OCI-LY3 (cell line): ENCODE measurements at regions not wholly inside any gene's neighbourhood (a gene's known extent, or its start where the extent isn't known, plus 50 kb on each side); places are given as distances from the start of the nearest gene placed in this dataset.

Source experiments
- H2AFZ ChIP-seq: fragments of 200-600, 300-600 bp; shearing (Covaris generic); 2 replicates; pipeline ENCODE4 v1.6.0; 2014; ENCODE audit warnings: antibody characterized with exemption, low read depth, low read length
- H3K27ac ChIP-seq: fragments of 200-600, 300-600 bp; sonication (generic); 2 replicates; pipeline ENCODE4 v1.5.1; 2014; ENCODE audit warnings: mild to moderate bottlenecking, low read length, moderate library complexity, mixed read lengths
- H3K27me3 ChIP-seq: fragments of 200-600, 300-600 bp; sonication (generic); 2 replicates; pipeline ENCODE4 v1.6.1; 2014; ENCODE audit warnings: low read depth, low read length, mixed read lengths
- H3K36me3 ChIP-seq: fragments of 200-600, 300-600 bp; sonication (generic); replicated peaks from 2 replicates; pipeline ENCODE3; 2014; ENCODE audit warnings: low read depth, low read length, mixed read lengths
- H3K4me1 ChIP-seq: fragments of 300-600, 200-600 bp; sonication (generic); 2 replicates; pipeline ENCODE4 v1.6.1; 2014; ENCODE audit warnings: low read length, mixed read lengths
- H3K4me2 ChIP-seq: fragments of 200-600, 300-600 bp; sonication (generic); 2 replicates; pipeline ENCODE4 v1.6.1; 2014; ENCODE audit warnings: low read length, mixed read lengths
- H3K4me3 ChIP-seq: fragments of 300-600, 200-600 bp; sonication (generic); 2 replicates; pipeline ENCODE4 v1.5.1; 2014; ENCODE audit warnings: antibody characterized with exemption, mild to moderate bottlenecking, low read length, moderate library complexity
- H3K79me2 ChIP-seq: fragments of 300-600, 200-600 bp; shearing (Covaris generic); 2 replicates; pipeline ENCODE4 v1.6.1; 2014; ENCODE audit warnings: mild to moderate bottlenecking, low read length, mixed read lengths
- H3K9ac ChIP-seq: fragments of 300-600, 200-600 bp; shearing (Covaris generic); 2 replicates; pipeline ENCODE4 v1.6.0; 2014; ENCODE audit warnings: mild to moderate bottlenecking, low read length, moderate library complexity
- H3K9me3 ChIP-seq: fragments of 200-600, 300-600 bp; shearing (Covaris generic); 2 replicates; pipeline ENCODE4 v1.6.1; 2014; ENCODE audit warnings: low read length, mixed read lengths; ENCODE audit not compliant: insufficient read depth
- H4K20me1 ChIP-seq: fragments of 200-600, 300-600 bp; sonication (generic); 2 replicates; pipeline ENCODE4 v1.6.1; 2016; ENCODE audit warnings: low read length, mixed read lengths; ENCODE audit not compliant: insufficient read depth
- EZH2phosphoT487 ChIP-seq: fragments of 200-600 bp; shearing (Covaris generic); IDR thresholded peaks from 2 replicates; pipeline ENCODE4 v1.6.1; 2018; ENCODE audit warnings: antibody characterized with exemption, mixed run types, low read depth
- TF ChIP-seq, protein P1 (sequence below): fragments of 200-600, 300-600 bp; sonication (generic); IDR thresholded peaks from 2 replicates; pipeline ENCODE4 v1.5.1; 2014; ENCODE audit warnings: antibody characterized with exemption, low read length, low read depth

DNA sequence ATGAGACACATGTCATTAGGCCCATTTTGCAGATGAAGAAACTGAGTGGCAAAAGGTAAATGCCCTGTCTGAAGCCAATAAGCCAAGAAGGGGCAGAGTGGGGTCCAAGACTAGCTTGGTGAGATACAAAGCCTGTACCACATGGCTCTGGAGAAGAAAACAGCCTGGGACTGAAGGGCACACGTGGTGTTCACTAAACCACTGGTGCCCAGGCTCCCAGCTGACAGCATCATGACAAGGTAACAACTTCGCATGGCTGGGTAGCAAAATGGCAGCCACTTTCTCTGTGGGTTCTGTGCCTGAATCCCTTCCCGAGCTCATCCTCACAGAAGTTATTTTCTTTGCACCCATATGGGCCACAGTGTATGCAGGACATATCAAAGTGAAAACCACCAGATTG is 229.6 kb downstream of the RAB11FIP2 start:
- H3K4me1 ChIP-seq, result no peaks in the 10 kb centered on the region
- no peak overlapping the region for H2AFZ ChIP-seq
- peaks cover 7% of the 10 kb centered on the region; the same call in 1 of the 2 replicates for H3K27me3 ChIP-seq
- H4K20me1 ChIP-seq, result no peaks in the 10 kb centered on the region
- H3K27ac ChIP-seq, result no peak overlapping the region
- no peak overlapping the region for H3K4me2 ChIP-seq
- no peaks in the 10 kb centered on the region for H3K79me2 ChIP-seq
- no peak overlapping the region for H3K9ac ChIP-seq
- TF ChIP-seq EZH2phosphoT487, result no peak
- TF ChIP-seq, protein P1, sequence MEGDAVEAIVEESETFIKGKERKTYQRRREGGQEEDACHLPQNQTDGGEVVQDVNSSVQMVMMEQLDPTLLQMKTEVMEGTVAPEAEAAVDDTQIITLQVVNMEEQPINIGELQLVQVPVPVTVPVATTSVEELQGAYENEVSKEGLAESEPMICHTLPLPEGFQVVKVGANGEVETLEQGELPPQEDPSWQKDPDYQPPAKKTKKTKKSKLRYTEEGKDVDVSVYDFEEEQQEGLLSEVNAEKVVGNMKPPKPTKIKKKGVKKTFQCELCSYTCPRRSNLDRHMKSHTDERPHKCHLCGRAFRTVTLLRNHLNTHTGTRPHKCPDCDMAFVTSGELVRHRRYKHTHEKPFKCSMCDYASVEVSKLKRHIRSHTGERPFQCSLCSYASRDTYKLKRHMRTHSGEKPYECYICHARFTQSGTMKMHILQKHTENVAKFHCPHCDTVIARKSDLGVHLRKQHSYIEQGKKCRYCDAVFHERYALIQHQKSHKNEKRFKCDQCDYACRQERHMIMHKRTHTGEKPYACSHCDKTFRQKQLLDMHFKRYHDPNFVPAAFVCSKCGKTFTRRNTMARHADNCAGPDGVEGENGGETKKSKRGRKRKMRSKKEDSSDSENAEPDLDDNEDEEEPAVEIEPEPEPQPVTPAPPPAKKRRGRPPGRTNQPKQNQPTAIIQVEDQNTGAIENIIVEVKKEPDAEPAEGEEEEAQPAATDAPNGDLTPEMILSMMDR, result no peak
- no peak overlapping the region for H3K4me3 ChIP-seq
- no peaks in the 10 kb centered on the region for H3K9me3 ChIP-seq
- no peaks in the 10 kb centered on the region for H3K36me3 ChIP-seq

DNA sequence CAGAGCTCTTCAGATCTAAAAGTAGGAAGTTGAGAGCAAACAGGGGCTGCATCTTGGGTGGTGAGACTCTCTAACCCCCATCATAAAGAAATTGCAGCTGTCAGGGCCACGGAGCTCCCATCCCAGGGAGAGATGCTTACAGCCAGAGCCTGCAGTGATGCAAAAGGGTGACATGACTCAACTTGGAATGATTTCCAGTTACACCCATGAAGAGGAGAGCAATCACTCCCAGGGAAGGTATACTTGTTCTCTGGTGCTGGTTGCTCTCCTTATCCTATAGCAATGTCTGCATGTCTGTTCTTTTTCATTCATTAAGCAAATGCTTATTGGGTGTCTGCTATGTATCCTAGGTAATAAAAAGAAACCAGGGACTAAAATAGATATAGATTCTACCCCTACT is 228.0 kb downstream of the RAB11FIP2 start:
- Histone ChIP-seq H3K9ac (no peak overlapping the region), H4K20me1 (no peaks in the 10 kb centered on the region), H3K27ac (no peak overlapping the region), H3K79me2 (no peaks in the 10 kb centered on the region), H3K4me3 (no peak overlapping the region), H3K9me3 (no peaks in the 10 kb centered on the region), H3K36me3 (no peaks in the 10 kb centered on the region), H3K4me2 (no peak overlapping the region), H2AFZ (no peak overlapping the region), H3K4me1 (no peaks in the 10 kb centered on the region), H3K27me3 (peaks cover 7% of the 10 kb centered on the region; the same call in 1 of the 2 replicates)
- TF ChIP-seq EZH2phosphoT487, result no peak
- TF ChIP-seq, protein P1, result no peak

DNA sequence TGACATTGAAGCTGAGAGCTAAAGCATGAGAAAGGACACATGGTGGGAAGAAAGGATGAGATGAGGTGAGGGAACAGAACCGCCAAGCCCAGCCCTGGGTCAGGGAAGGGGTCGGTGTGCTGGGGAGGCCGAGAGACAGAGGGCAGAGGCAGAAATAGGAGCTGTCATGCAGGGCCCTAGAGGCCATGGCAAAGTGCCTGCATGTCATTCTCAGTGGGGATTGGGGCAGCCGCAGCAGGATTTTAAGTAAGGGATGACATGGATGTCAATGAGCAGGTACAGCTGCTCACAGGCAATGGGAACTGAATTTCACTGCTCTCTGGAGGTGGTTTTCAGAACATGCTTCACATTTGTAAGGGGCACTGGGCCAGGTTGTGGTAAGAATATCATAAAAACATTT is 227.4 kb downstream of the RAB11FIP2 start:
- TF ChIP-seq, protein P1, result no peak
- TF ChIP-seq EZH2phosphoT487, result no peak
- H3K4me1 ChIP-seq, result no peaks in the 10 kb centered on the region
- no peaks in the 10 kb centered on the region for H3K9me3 ChIP-seq
- no peak overlapping the region for H3K9ac ChIP-seq
- H3K36me3 ChIP-seq, result no peaks in the 10 kb centered on the region
- no peak overlapping the region for H3K27ac ChIP-seq
- no peak overlapping the region for H2AFZ ChIP-seq
- H3K79me2 ChIP-seq, result no peaks in the 10 kb centered on the region
- H3K27me3 ChIP-seq, result peaks cover 7% of the 10 kb centered on the region; the same call in 1 of the 2 replicates
- H3K4me2 ChIP-seq, result no peak overlapping the region
- H3K4me3 ChIP-seq, result no peak overlapping the region
- no peaks in the 10 kb centered on the region for H4K20me1 ChIP-seq

DNA sequence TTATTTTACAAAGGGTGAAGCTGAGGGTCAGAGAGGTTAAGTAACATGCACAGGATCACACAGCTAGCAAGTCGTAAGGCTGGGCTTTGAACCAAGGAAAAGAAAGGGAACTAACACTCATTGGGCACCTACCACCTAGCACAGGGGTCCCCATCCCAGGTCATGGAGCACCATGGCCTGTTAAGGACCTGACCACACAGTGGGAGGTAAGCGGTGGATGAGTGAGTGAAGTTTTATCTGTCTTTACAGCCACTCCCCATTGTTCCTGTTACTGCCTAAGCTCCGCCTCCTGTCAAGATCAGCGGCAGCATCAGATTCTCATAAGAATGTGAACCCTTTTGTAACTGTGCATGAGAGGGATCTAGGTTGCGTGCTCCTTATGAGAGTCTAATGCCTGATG is 222.8 kb downstream of the RAB11FIP2 start:
- Histone ChIP-seq H3K36me3 (no peaks in the 10 kb centered on the region), H3K4me1 (no peaks in the 10 kb centered on the region), H3K27me3 (peaks cover 7% of the 10 kb centered on the region; the same call in 1 of the 2 replicates), H3K9ac (no peak overlapping the region), H3K79me2 (no peaks in the 10 kb centered on the region), H3K27ac (no peak overlapping the region), H3K4me2 (no peak overlapping the region), H4K20me1 (no peaks in the 10 kb centered on the region), H3K4me3 (no peak overlapping the region), H2AFZ (no peak overlapping the region), H3K9me3 (no peaks in the 10 kb centered on the region)
- TF ChIP-seq, protein P1, result no peak
- no peak for TF ChIP-seq EZH2phosphoT487
